Mesothelial cell of epicardium (in vitro differentiated cells): ENCODE measurements at regions not wholly inside any gene's neighbourhood (a gene's known extent, or its start where the extent isn't known, plus 50 kb on each side); places are given as distances from the start of the nearest gene placed in this dataset.

Experiments used
- DNase-seq, 2 experiments: peaks; one replicate each; pipeline ENCODE4 v3.0.0; 2021; ENCODE audit warnings: low spot score in 2 of 2; ENCODE audit not compliant: unreplicated experiment in 2 of 2
- H3K27ac Mint-ChIP-seq: 2 replicates; pipeline ENCODE4 v1.8.0; 2021; ENCODE audit warnings: mixed read lengths
- H3K27me3 Mint-ChIP-seq: 2 replicates; pipeline ENCODE4 v1.8.0; 2021; ENCODE audit warnings: low read depth, mixed read lengths
- H3K36me3 Mint-ChIP-seq: 2 replicates; pipeline ENCODE4 v1.8.0; 2021; ENCODE audit warnings: mixed read lengths
- H3K4me1 Mint-ChIP-seq: 2 replicates; pipeline ENCODE4 v1.8.0; 2021; ENCODE audit warnings: mixed read lengths
- H3K4me3 Mint-ChIP-seq: 2 replicates; pipeline ENCODE4 v1.8.0; 2021; ENCODE audit warnings: mild to moderate bottlenecking, moderate library complexity, mixed read lengths
- H3K9me3 Mint-ChIP-seq: 2 replicates; pipeline ENCODE4 v1.8.0; 2021; ENCODE audit warnings: mixed read lengths
- TF ChIP-seq, protein P1 (sequence below): fragments of 200-600 bp; sonication (generic); IDR thresholded peaks from one replicate; pipeline ENCODE4 v1.5.0; 2021; ENCODE audit warnings: antibody characterized with exemption; ENCODE audit not compliant: unreplicated experiment

DNA sequence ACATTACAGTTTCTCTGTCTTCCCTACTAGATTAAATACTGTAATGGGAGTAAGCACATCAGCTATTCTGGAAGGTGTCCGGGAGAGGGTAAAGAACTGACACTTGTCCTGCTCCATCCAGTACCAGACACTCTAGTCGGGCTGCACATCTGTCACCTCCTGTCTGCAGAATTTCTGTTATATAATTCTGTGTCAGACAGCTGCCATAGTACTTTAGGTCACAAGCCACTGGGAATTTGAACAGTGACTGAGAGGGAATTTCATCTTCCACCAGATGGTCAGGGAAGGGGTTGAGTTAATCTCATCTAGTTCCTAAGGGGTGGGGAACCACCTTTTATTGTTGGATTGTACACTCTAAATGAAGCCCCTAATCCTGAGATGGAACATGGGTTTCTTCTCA is 58.6 kb upstream of the NUDT7 start:
- peaks cover 3% of the 10 kb centered on the region for H3K36me3 Mint-ChIP-seq
- peaks cover 17% of the 10 kb centered on the region for H3K9me3 Mint-ChIP-seq
- no peak overlapping the region for H3K27ac Mint-ChIP-seq
- TF ChIP-seq, protein P1, sequence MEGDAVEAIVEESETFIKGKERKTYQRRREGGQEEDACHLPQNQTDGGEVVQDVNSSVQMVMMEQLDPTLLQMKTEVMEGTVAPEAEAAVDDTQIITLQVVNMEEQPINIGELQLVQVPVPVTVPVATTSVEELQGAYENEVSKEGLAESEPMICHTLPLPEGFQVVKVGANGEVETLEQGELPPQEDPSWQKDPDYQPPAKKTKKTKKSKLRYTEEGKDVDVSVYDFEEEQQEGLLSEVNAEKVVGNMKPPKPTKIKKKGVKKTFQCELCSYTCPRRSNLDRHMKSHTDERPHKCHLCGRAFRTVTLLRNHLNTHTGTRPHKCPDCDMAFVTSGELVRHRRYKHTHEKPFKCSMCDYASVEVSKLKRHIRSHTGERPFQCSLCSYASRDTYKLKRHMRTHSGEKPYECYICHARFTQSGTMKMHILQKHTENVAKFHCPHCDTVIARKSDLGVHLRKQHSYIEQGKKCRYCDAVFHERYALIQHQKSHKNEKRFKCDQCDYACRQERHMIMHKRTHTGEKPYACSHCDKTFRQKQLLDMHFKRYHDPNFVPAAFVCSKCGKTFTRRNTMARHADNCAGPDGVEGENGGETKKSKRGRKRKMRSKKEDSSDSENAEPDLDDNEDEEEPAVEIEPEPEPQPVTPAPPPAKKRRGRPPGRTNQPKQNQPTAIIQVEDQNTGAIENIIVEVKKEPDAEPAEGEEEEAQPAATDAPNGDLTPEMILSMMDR, result no peak
- DNase-seq, result no peak
- no peak overlapping the region for H3K4me3 Mint-ChIP-seq
- H3K4me1 Mint-ChIP-seq, result peaks cover 2% of the 10 kb centered on the region
- H3K27me3 Mint-ChIP-seq, result no peaks in the 10 kb centered on the region

DNA sequence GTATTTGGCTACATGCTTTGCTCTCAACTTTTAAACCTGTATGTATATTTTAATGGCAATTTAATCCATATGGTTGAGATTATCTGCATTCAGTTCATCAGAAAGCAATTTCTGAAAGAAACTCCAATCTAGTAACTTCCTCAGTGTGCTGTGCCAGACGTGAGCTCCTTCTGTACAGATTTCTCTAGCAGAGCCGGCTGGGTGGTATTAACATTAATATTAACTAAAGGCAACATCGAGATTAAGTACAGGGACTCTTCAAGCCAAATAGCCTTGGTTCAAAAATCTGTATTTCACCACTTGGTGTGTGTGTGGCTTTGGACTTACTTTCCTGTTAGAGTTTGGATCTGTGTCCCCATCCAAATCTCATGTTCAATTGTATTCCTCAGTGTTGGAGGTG is 55.5 kb upstream of the NUDT7 start:
- TF ChIP-seq, protein P1, result no peak
- H3K27ac Mint-ChIP-seq, result no peak overlapping the region
- no peaks in the 10 kb centered on the region for H3K4me1 Mint-ChIP-seq
- H3K36me3 Mint-ChIP-seq, result peaks cover 3% of the 10 kb centered on the region
- H3K4me3 Mint-ChIP-seq, result no peak overlapping the region
- H3K27me3 Mint-ChIP-seq, result no peaks in the 10 kb centered on the region
- DNase-seq, result no peak
- H3K9me3 Mint-ChIP-seq, result peaks cover 17% of the 10 kb centered on the region

DNA sequence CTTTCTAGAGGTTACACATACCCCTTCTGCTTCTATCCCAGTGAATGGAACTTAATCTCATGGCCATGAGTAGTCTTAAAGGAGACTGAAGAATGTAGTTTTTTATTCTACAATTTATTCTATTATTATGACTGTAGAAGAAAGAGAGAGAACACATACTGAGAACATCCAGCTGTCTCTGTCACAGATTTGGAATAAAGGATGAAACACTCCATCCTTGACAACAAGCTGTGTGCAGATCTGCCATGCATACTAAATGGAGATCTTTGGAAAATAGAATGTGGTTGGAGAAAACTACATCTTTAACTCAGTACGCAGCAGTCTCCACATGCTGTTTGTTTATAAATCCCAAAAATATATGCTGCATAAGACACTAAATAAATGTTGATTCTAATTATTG is 54.1 kb upstream of the NUDT7 start:
- TF ChIP-seq, protein P1, result no peak
- Mint-ChIP-seq H3K27ac (no peak overlapping the region), H3K27me3 (no peaks in the 10 kb centered on the region), H3K9me3 (peaks cover 9% of the 10 kb centered on the region), H3K4me1 (no peaks in the 10 kb centered on the region), H3K36me3 (no peaks in the 10 kb centered on the region), H3K4me3 (no peak overlapping the region)
- no peak for DNase-seq

DNA sequence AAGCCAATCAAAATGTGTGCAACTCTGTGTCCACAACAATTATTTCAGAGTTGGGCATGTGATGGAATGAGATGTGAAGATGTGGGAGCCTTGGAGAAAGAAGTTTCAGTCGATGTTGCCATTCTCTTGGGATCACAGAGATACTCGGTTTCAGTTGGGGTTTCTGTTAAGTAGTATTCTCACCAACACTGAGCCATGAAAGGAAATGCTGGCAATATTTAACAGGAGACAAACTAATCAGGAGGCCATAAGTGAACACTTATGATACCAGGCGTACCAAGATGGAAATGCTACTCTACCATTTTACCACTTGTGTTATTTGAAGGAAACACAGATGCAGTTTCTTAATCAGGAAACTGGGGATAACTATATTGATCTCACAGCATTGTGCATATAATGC is 53.3 kb upstream of the NUDT7 start:
- no peaks in the 10 kb centered on the region for H3K36me3 Mint-ChIP-seq
- H3K9me3 Mint-ChIP-seq, result peaks cover 2% of the 10 kb centered on the region
- H3K4me3 Mint-ChIP-seq, result no peak overlapping the region
- H3K27ac Mint-ChIP-seq, result no peak overlapping the region
- TF ChIP-seq, protein P1, result no peak
- H3K27me3 Mint-ChIP-seq, result no peaks in the 10 kb centered on the region
- no peak for DNase-seq
- H3K4me1 Mint-ChIP-seq, result no peaks in the 10 kb centered on the region
